ENCODE measurements at regions not wholly inside any gene's neighbourhood (a gene's known extent, or its start where the extent isn't known, plus 50 kb on each side); places are given as distances from the start of the nearest gene placed in this dataset.

- intact Hi-C loops (cut with DNase I): no loop called here
- DNase-seq (ENCODE audit: missing footprints) (no peak), ATAC-seq (no peak)
Observed at GRCh38 chr9:120161776-120162175, 418.2 kb downstream of the CDK5RAP2 start.

- DNase-seq (ENCODE audit: missing footprints) (no peak), ATAC-seq (no peak)
- intact Hi-C loops (cut with DNase I): no loop called here
Observed at GRCh38 chr9:120158221-120158620, 421.7 kb downstream of the CDK5RAP2 start.

- intact Hi-C loops (cut with DNase I): no loop called here
- DNase-seq (ENCODE audit: missing footprints) (no peak), ATAC-seq (no peak)
Observed at GRCh38 chr9:120156376-120156775, 423.6 kb downstream of the CDK5RAP2 start.

GRCh38 chr9:120153258-120153657 is 426.7 kb downstream of the CDK5RAP2 start:
- DNase-seq (ENCODE audit: missing footprints) (no peak), ATAC-seq (peak; percentile 51)
- intact Hi-C loops (cut with DNase I): no loop called here

GRCh38 chr9:120152295-120152694 is 427.7 kb downstream of the CDK5RAP2 start:
- ATAC-seq: peak; percentile 64
- intact Hi-C loops (cut with DNase I): no loop called here

GRCh38 chr9:120151806-120152205 is 428.2 kb downstream of the CDK5RAP2 start:
- ATAC-seq: peak; percentile 9
- intact Hi-C loops (cut with DNase I): no loop called here

More at GRCh38 chr9:120152295-120152694, 427.7 kb downstream of the CDK5RAP2 start:
- no peak for DNase-seq (ENCODE audit: missing footprints)

GRCh38 chr9:120151149-120151548 is 428.8 kb downstream of the CDK5RAP2 start:
- DNase-seq (ENCODE audit: missing footprints) (no peak), ATAC-seq (no peak)
- intact Hi-C loops (cut with DNase I): no loop called here

More at GRCh38 chr9:120151806-120152205, 428.2 kb downstream of the CDK5RAP2 start:
- no peak for DNase-seq (ENCODE audit: missing footprints)

- intact Hi-C loops (cut with DNase I): no loop called here
- no peak for ATAC-seq
- no peak for DNase-seq (ENCODE audit: missing footprints)
Observed at GRCh38 chr9:120138955-120139354, 441.0 kb downstream of the CDK5RAP2 start.

GRCh38 chr9:120137186-120137840 is 442.7 kb downstream of the CDK5RAP2 start:
- intact Hi-C loops (cut with DNase I): no loop called here
- ATAC-seq (no peak), DNase-seq (ENCODE audit: missing footprints) (no peak)

- intact Hi-C loops (cut with DNase I): no loop called here
- DNase-seq (ENCODE audit: missing footprints) (no peak), ATAC-seq (no peak)
Observed at GRCh38 chr9:120136696-120137095, 443.3 kb downstream of the CDK5RAP2 start.

- ATAC-seq (no peak), DNase-seq (ENCODE audit: missing footprints) (no peak)
- intact Hi-C loops (cut with DNase I): no loop called here
Observed at GRCh38 chr9:120117081-120117480, 462.9 kb downstream of the CDK5RAP2 start.

GRCh38 chr9:120110520-120110919 is 469.4 kb downstream of the CDK5RAP2 start:
- intact Hi-C loops (cut with DNase I): no loop called here
- DNase-seq (ENCODE audit: missing footprints): no peak
- no peak for ATAC-seq

GRCh38 chr9:120109242-120109641 is 470.7 kb downstream of the CDK5RAP2 start:
- intact Hi-C loops (cut with DNase I): no loop called here
- ATAC-seq: no peak
- DNase-seq (ENCODE audit: missing footprints): no peak

- ATAC-seq (no peak), DNase-seq (ENCODE audit: missing footprints) (no peak)
- intact Hi-C loops (cut with DNase I): no loop called here
Observed at GRCh38 chr9:120107138-120107537, 472.8 kb downstream of the CDK5RAP2 start.

- intact Hi-C loops (cut with DNase I): no loop called here
- DNase-seq (ENCODE audit: missing footprints): no peak
- no peak for ATAC-seq
Observed at GRCh38 chr9:120104771-120105170, 475.2 kb downstream of the CDK5RAP2 start.

- ATAC-seq (no peak), DNase-seq (ENCODE audit: missing footprints) (no peak)
- intact Hi-C loops (cut with DNase I): no loop called here
Observed at GRCh38 chr9:120100595-120100994, 479.4 kb downstream of the CDK5RAP2 start.

GRCh38 chr9:120099065-120099464 is 480.9 kb downstream of the CDK5RAP2 start:
- ATAC-seq: no peak
- no peak for DNase-seq (ENCODE audit: missing footprints)
- intact Hi-C loops (cut with DNase I): no loop called here

GRCh38 chr9:120098584-120098983 is 481.4 kb downstream of the CDK5RAP2 start:
- ATAC-seq (no peak), DNase-seq (ENCODE audit: missing footprints) (no peak)
- intact Hi-C loops (cut with DNase I): no loop called here

GRCh38 chr9:120091206-120091605 is 488.8 kb downstream of the CDK5RAP2 start:
- intact Hi-C loops (cut with DNase I): no loop called here
- ATAC-seq (no peak), DNase-seq (ENCODE audit: missing footprints) (no peak)

- no peak for ATAC-seq
- DNase-seq (ENCODE audit: missing footprints): no peak
- intact Hi-C loops (cut with DNase I): no loop called here
Observed at GRCh38 chr9:120080849-120081248, 499.1 kb downstream of the CDK5RAP2 start.

GRCh38 chr9:120078112-120078511 is 501.9 kb downstream of the CDK5RAP2 start:
- DNase-seq (ENCODE audit: missing footprints) (no peak), ATAC-seq (no peak)
- intact Hi-C loops (cut with DNase I): no loop called here
